Omental fat pad (tissue), 3 donors: ENCODE measurements at regions not wholly inside any gene's neighbourhood (a gene's known extent, or its start where the extent isn't known, plus 50 kb on each side); places are given as distances from the start of the nearest gene placed in this dataset.

Experiments used
- ATAC-seq: fragments of 150-250 bp; one replicate; pipeline ENCODE4 v1.9.1; 2016; ENCODE audit warnings: mild to moderate bottlenecking, moderate library complexity; ENCODE audit not compliant: low FRiP score
- DNase-seq: peaks from one replicate; pipeline ENCODE4 v3.0.0-alpha.2; 2019; ENCODE audit warnings: low spot score
- CTCF ChIP-seq, 3 donors: fragments of 450-650 bp; IDR thresholded peaks; one replicate each; pipeline ENCODE4 v1.5.1; 2016 to 2017; ENCODE audit warnings: antibody characterized with exemption in 3 of 3, mild to moderate bottlenecking in 3 of 3, moderate library complexity in 2 of 3

GRCh38 chr4:100087743-100088142 lies 102.5 kb downstream of the DDIT4L start:
- ATAC-seq (no peak), DNase-seq (no peak)
- TF ChIP-seq CTCF (IDR thresholded peaks at IDR 0.05) = no peak

- no peak for DNase-seq
- no peak for TF ChIP-seq CTCF (IDR thresholded peaks at IDR 0.05)
- no peak for ATAC-seq
These were observed 103.4 kb downstream of the DDIT4L start for GRCh38 chr4:100086766-100087431.

GRCh38 chr4:100084892-100085291 lies 105.4 kb downstream of the DDIT4L start:
- no peak for TF ChIP-seq CTCF (IDR thresholded peaks at IDR 0.05)
- no peak for ATAC-seq
- no peak for DNase-seq

- no peak for TF ChIP-seq CTCF (IDR thresholded peaks at IDR 0.05)
These were observed 107.0 kb downstream of the DDIT4L start for GRCh38 chr4:100083289-100083688.

GRCh38 chr4:100082852-100083251 lies 107.4 kb downstream of the DDIT4L start:
- ATAC-seq (no peak), DNase-seq (no peak)
- no peak for TF ChIP-seq CTCF (IDR thresholded peaks at IDR 0.05)

More at GRCh38 chr4:100083289-100083688, 107.0 kb downstream of the DDIT4L start:
- ATAC-seq = no peak
- DNase-seq = no peak

GRCh38 chr4:100081491-100081890 lies 108.8 kb downstream of the DDIT4L start:
- ATAC-seq (no peak), DNase-seq (no peak)
- TF ChIP-seq CTCF (IDR thresholded peaks at IDR 0.05) = no peak

- DNase-seq (no peak), ATAC-seq (no peak)
- no peak for TF ChIP-seq CTCF (IDR thresholded peaks at IDR 0.05)
These were observed 111.0 kb downstream of the DDIT4L start for GRCh38 chr4:100079264-100079663.
